ENCODE measurements at regions not wholly inside any gene's neighbourhood (a gene's known extent, or its start where the extent isn't known, plus 50 kb on each side); places are given as distances from the start of the nearest gene placed in this dataset.

- ATAC-seq, result no peak
- TF ChIP-seq RARB (CRISPR knock-in tag; IDR thresholded peaks at IDR 0.05) (no peak), ESRRG (CRISPR knock-in tag; IDR thresholded peaks at IDR 0.05) (no peak), TSHZ2 (CRISPR knock-in tag; IDR thresholded peaks at IDR 0.05) (no peak), TOX (CRISPR knock-in tag; IDR thresholded peaks at IDR 0.05; ENCODE audit: borderline replicate concordance) (no peak)
Observed at GRCh38 chr3:5572168-5572567, 384.7 kb downstream of the EDEM1 start.

GRCh38 chr3:5576277-5577011 is 388.9 kb downstream of the EDEM1 start:
- ATAC-seq, result no peak
- TF ChIP-seq ZC3H10 (CRISPR knock-in tag; IDR thresholded peaks at IDR 0.05) (no peak), RARB (CRISPR knock-in tag; IDR thresholded peaks at IDR 0.05) (no peak), GLIS3 (CRISPR knock-in tag; IDR thresholded peaks at IDR 0.05) (no peak), CREB5 (CRISPR knock-in tag; IDR thresholded peaks at IDR 0.05; ENCODE audit: low read depth) (no peak), TSHZ2 (CRISPR knock-in tag; IDR thresholded peaks at IDR 0.05) (no peak), ZNF8 (CRISPR knock-in tag; IDR thresholded peaks at IDR 0.05) (no peak), ZNF70 (CRISPR knock-in tag; IDR thresholded peaks at IDR 0.05) (no peak), TOX (CRISPR knock-in tag; IDR thresholded peaks at IDR 0.05; ENCODE audit: borderline replicate concordance) (no peak), CSDC2 (CRISPR knock-in tag; IDR thresholded peaks at IDR 0.05) (no peak), TCF4 (CRISPR knock-in tag; IDR thresholded peaks at IDR 0.05; ENCODE audit: borderline replicate concordance) (no peak), CSRNP3 (CRISPR knock-in tag; IDR thresholded peaks at IDR 0.05) (no peak), PPARA (CRISPR knock-in tag; IDR thresholded peaks at IDR 0.05; ENCODE audit: borderline replicate concordance) (no peak), ZFP30 (CRISPR knock-in tag; IDR thresholded peaks at IDR 0.05) (no peak), POU6F1 (CRISPR knock-in tag; IDR thresholded peaks at IDR 0.05; ENCODE audit: borderline replicate concordance, low read depth) (no peak), ZNF565 (CRISPR knock-in tag; conservative IDR thresholded peaks at IDR 0.05; ENCODE audit: low read depth) (no peak), PATZ1 (CRISPR knock-in tag; IDR thresholded peaks at IDR 0.05; ENCODE audit: borderline replicate concordance) (no peak), ESRRG (CRISPR knock-in tag; IDR thresholded peaks at IDR 0.05) (no peak)
